Fibroblast of lung (primary cell): ENCODE measurements at regions not wholly inside any gene's neighbourhood (a gene's known extent, or its start where the extent isn't known, plus 50 kb on each side); places are given as distances from the start of the nearest gene placed in this dataset.

Source experiments
- DNase-seq, 2 donors: peaks; one replicate each; pipeline versions ENCODE4 v3.0.0 to v3.0.0-alpha.2; 2010; ENCODE audit warnings: low read depth in 2 of 2
- H2AFZ ChIP-seq: 2 replicates; pipeline ENCODE4 v1.5.1; 2012; ENCODE audit warnings: low read length, control low read depth, inconsistent platforms
- H3K27ac ChIP-seq: 2 replicates; pipeline ENCODE4 v1.5.1; 2011; ENCODE audit warnings: low read length, control low read depth; ENCODE audit not compliant: insufficient read depth
- H3K27me3 ChIP-seq: 2 replicates; pipeline ENCODE4 v1.5.1; 2011; ENCODE audit warnings: mild to moderate bottlenecking, low read length; ENCODE audit not compliant: control insufficient read depth, insufficient read depth
- H3K36me3 ChIP-seq: 2 replicates; pipeline ENCODE4 v1.5.1; 2011; ENCODE audit warnings: low read length; ENCODE audit not compliant: control insufficient read depth, insufficient read depth
- H3K4me1 ChIP-seq: 2 replicates; pipeline ENCODE4 v1.5.1; 2011; ENCODE audit warnings: low read length; ENCODE audit not compliant: control insufficient read depth, insufficient read depth; ENCODE audit errors: extremely low read depth
- H3K4me2 ChIP-seq: 2 replicates; pipeline ENCODE4 v1.5.1; 2011; ENCODE audit warnings: low read length, control low read depth; ENCODE audit not compliant: insufficient read depth; ENCODE audit errors: extremely low read depth
- H3K4me3 ChIP-seq, 4 experiments: fragments of 200-600 bp in 1 of 4; sonication (generic) in 1 of 4; replicated peaks in 1 of 4; 2 replicates each; pipeline ENCODE4 v1.5.1; 2011 to 2016; ENCODE audit warnings: low read length in 4 of 4, low read depth in 3 of 4, mild to moderate bottlenecking in 3 of 4, control low read depth in 2 of 4, inconsistent platforms in 1 of 4, mixed read lengths in 1 of 4; ENCODE audit not compliant: insufficient read depth in 1 of 4; ENCODE audit errors: control extremely low read depth in 1 of 4
- H3K79me2 ChIP-seq: 2 replicates; pipeline ENCODE4 v1.5.1; 2012; ENCODE audit warnings: mild to moderate bottlenecking, low read length, inconsistent platforms; ENCODE audit not compliant: control insufficient read depth, insufficient read depth
- H3K9ac ChIP-seq: 2 replicates; pipeline ENCODE4 v1.5.1; 2011; ENCODE audit warnings: mild to moderate bottlenecking, low read length, control low read depth; ENCODE audit not compliant: insufficient read depth
- H3K9me3 ChIP-seq: 2 replicates; pipeline ENCODE4 v1.5.1; 2012; ENCODE audit warnings: low read depth, low read length; ENCODE audit not compliant: control insufficient read depth, insufficient read depth
- H4K20me1 ChIP-seq: 2 replicates; pipeline ENCODE4 v1.5.1; 2011; ENCODE audit warnings: low read length; ENCODE audit not compliant: control insufficient read depth, insufficient read depth; ENCODE audit errors: extremely low read depth
- CTCF ChIP-seq, 2 donors: IDR thresholded peaks in 1 of 2; conservative IDR thresholded peaks in 1 of 2; 1 replicate in 1 of 2; 2 replicates in 1 of 2; pipeline ENCODE4 v1.5.1; 2011 to 2012; ENCODE audit warnings: low read length in 2 of 2, control low read depth in 1 of 2, inconsistent platforms in 1 of 2, low read depth in 1 of 2, mild to moderate bottlenecking in 1 of 2
- EZH2 ChIP-seq: IDR thresholded peaks from 2 replicates; pipeline ENCODE4 v1.5.1; 2012; ENCODE audit warnings: low read length, control low read depth, mild to moderate bottlenecking; ENCODE audit errors: missing control alignments

GRCh38 chr3:25277503-25277902, 150.6 kb upstream of the RARB start:
- no peaks in the 10 kb centered on the region for H3K36me3 ChIP-seq
- H3K4me3 ChIP-seq = no peak overlapping the region
- H3K4me1 ChIP-seq = no peaks in the 10 kb centered on the region

GRCh38 chr3:25281041-25281731, 146.9 kb upstream of the RARB start:
- no peaks in the 10 kb centered on the region for H3K27me3 ChIP-seq
- H4K20me1 ChIP-seq = no peaks in the 10 kb centered on the region
- no peak overlapping the region for H2AFZ ChIP-seq
- no peak for DNase-seq
- TF ChIP-seq EZH2 (no peak), CTCF (conservative IDR thresholded peaks at IDR 0.05 in 1 of 2, IDR thresholded peaks at IDR 0.05 in 1 of 2; ENCODE audit: low read depth in 1 of 2, low read length in 2 of 2) (no peak)
- H3K9ac ChIP-seq = no peak overlapping the region
- no peak overlapping the region for H3K4me3 ChIP-seq
- H3K9me3 ChIP-seq = no peaks in the 10 kb centered on the region
- H3K79me2 ChIP-seq = no peaks in the 10 kb centered on the region
- H3K27ac ChIP-seq = no peak overlapping the region
- no peaks in the 10 kb centered on the region for H3K4me1 ChIP-seq
- no peak overlapping the region for H3K4me2 ChIP-seq
- no peaks in the 10 kb centered on the region for H3K36me3 ChIP-seq

More at GRCh38 chr3:25277503-25277902, 150.6 kb upstream of the RARB start:
- no peaks in the 10 kb centered on the region for H4K20me1 ChIP-seq
- no peak for TF ChIP-seq EZH2
- TF ChIP-seq CTCF (conservative IDR thresholded peaks at IDR 0.05 in 1 of 2, IDR thresholded peaks at IDR 0.05 in 1 of 2; ENCODE audit: low read depth in 1 of 2, low read length in 2 of 2) = no peak
- no peaks in the 10 kb centered on the region for H3K27me3 ChIP-seq
- H3K9ac ChIP-seq = no peak overlapping the region
- no peak overlapping the region for H2AFZ ChIP-seq
- H3K27ac ChIP-seq = no peak overlapping the region
- no peak for DNase-seq
- H3K79me2 ChIP-seq = no peaks in the 10 kb centered on the region
- H3K9me3 ChIP-seq = no peaks in the 10 kb centered on the region
- H3K4me2 ChIP-seq = no peak overlapping the region

GRCh38 chr3:25281732-25282126, 146.3 kb upstream of the RARB start:
- Histone ChIP-seq H3K9ac (no peak overlapping the region), H3K4me1 (no peaks in the 10 kb centered on the region), H2AFZ (no peak overlapping the region), H3K4me3 (no peak overlapping the region), H3K79me2 (no peaks in the 10 kb centered on the region), H3K4me2 (no peak overlapping the region), H3K27ac (no peak overlapping the region), H4K20me1 (no peaks in the 10 kb centered on the region), H3K27me3 (no peaks in the 10 kb centered on the region), H3K9me3 (no peaks in the 10 kb centered on the region), H3K36me3 (no peaks in the 10 kb centered on the region)
- DNase-seq = no peak
- TF ChIP-seq EZH2 (no peak), CTCF (conservative IDR thresholded peaks at IDR 0.05 in 1 of 2, IDR thresholded peaks at IDR 0.05 in 1 of 2; ENCODE audit: low read depth in 1 of 2, low read length in 2 of 2) (no peak)
